Choroid plexus epithelial cell (primary cell): ENCODE measurements at regions not wholly inside any gene's neighbourhood (a gene's known extent, or its start where the extent isn't known, plus 50 kb on each side); places are given as distances from the start of the nearest gene placed in this dataset.

Experiments used
- DNase-seq: peaks from one replicate; pipeline ENCODE4 v3.0.0-alpha.2; 2010; ENCODE audit warnings: low read depth
- H3K4me3 ChIP-seq: 2 replicates; pipeline ENCODE4 v1.5.1; 2011; ENCODE audit warnings: low read depth, mild to moderate bottlenecking, control low read depth, low read length, moderate library complexity
- TF ChIP-seq, protein P1 (sequence below): conservative IDR thresholded peaks from 2 replicates; pipeline ENCODE4 v1.5.1; 2011; ENCODE audit warnings: low read depth, mild to moderate bottlenecking, control low read depth, inconsistent platforms, low read length, moderate library complexity

DNA sequence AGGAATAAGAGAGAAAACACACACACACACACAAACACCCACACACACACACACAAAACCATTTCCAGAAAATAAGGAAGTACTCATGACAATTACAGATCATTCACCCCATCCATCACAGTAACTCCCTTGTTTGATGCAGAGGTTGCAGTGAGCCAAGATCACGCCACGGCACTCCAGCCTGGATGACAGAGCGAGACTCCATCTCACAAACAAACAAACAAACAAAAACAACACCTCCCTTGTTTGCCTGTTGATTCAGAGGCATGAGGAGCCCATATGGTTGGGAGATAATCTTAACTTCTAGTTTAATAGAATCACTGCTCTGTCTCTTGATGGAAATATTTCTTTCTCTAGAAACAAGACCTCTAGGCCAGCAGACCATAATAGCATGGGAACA is 2043.5 kb upstream of the AGA start:
- TF ChIP-seq, protein P1, sequence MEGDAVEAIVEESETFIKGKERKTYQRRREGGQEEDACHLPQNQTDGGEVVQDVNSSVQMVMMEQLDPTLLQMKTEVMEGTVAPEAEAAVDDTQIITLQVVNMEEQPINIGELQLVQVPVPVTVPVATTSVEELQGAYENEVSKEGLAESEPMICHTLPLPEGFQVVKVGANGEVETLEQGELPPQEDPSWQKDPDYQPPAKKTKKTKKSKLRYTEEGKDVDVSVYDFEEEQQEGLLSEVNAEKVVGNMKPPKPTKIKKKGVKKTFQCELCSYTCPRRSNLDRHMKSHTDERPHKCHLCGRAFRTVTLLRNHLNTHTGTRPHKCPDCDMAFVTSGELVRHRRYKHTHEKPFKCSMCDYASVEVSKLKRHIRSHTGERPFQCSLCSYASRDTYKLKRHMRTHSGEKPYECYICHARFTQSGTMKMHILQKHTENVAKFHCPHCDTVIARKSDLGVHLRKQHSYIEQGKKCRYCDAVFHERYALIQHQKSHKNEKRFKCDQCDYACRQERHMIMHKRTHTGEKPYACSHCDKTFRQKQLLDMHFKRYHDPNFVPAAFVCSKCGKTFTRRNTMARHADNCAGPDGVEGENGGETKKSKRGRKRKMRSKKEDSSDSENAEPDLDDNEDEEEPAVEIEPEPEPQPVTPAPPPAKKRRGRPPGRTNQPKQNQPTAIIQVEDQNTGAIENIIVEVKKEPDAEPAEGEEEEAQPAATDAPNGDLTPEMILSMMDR: no peak
- no peak for DNase-seq
- H3K4me3 ChIP-seq: no peak overlapping the region

- TF ChIP-seq, protein P1: no peak
Measured at GRCh38 chr4:179486570-179487335, 2044.5 kb upstream of the AGA start.

GRCh38 chr4:179492260-179493080 is 2050.2 kb upstream of the AGA start:
- TF ChIP-seq, protein P1: no peak
- DNase-seq: no peak
- H3K4me3 ChIP-seq: no peak overlapping the region

More at GRCh38 chr4:179486570-179487335, 2044.5 kb upstream of the AGA start:
- DNase-seq: no peak
- no peak overlapping the region for H3K4me3 ChIP-seq

GRCh38 chr4:179503976-179504375 is 2061.7 kb upstream of the AGA start:
- TF ChIP-seq, protein P1: no peak

GRCh38 chr4:179509489-179509888 is 2067.3 kb upstream of the AGA start:
- H3K4me3 ChIP-seq: no peak overlapping the region
- TF ChIP-seq, protein P1: no peak
- DNase-seq: no peak

More at GRCh38 chr4:179503976-179504375, 2061.7 kb upstream of the AGA start:
- DNase-seq: no peak
- H3K4me3 ChIP-seq: no peak overlapping the region

DNA sequence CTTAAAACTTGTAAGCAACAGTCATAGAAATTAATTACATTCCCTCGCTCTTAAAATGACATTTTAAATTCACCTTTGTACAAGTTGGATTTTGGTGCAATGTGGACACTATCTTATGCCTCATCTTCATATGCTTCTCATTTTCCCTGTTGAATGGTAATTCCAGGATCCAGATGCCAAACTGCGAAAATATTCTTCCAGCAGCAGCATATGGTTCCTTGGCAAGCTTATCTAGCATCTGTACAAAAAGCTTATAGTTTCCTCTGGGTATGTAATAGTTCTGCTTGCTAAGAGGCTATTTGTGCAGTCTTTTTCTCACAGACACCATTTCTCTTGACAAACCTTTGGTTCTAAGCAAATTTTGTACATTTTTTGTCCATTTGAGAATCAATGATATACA is 2079.7 kb upstream of the AGA start:
- TF ChIP-seq, protein P1: no peak
- no peak overlapping the region for H3K4me3 ChIP-seq
- DNase-seq: no peak

GRCh38 chr4:179530958-179531357 is 2088.7 kb upstream of the AGA start:
- no peak for DNase-seq
- TF ChIP-seq, protein P1: no peak
- H3K4me3 ChIP-seq: no peak overlapping the region
